ENCODE measurements at regions not wholly inside any gene's neighbourhood (a gene's known extent, or its start where the extent isn't known, plus 50 kb on each side); places are given as distances from the start of the nearest gene placed in this dataset.
A peak's percentile ranks its signal among the peaks of the same experiment; 100 is the strongest.

DNA sequence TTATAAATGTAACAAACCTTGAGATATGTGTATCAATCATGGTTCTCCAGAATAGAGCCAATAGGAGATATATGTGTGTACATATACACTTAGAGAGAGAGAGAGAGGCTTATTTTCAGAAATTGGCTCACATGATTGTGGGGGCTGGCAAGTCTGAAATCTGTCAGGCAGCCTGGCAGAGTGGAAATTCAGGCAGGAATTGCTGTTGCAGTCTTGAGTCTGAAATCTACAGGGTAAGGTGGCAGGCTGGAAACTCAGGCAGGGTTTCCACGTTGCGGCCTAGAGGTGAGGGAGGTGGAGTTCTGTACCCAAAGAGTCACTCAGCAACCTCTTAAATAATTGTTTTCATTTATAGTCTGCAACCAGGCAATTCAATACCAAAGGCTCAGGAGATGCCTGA is 218.4 kb downstream of the B3GLCT start:
- 96 to 100% methylated on average over 2 of the region's 2 CpGs for WGBS, 2 experiments (ENCODE audit: low coverage in 1 of 2, low lambda C conversion rate in 2 of 2, missing lambda C conversion rate in 2 of 2)
- Histone ChIP-seq H4K20me1 (ENCODE audit: insufficient read depth) (no peaks in the 10 kb centered on the region), H3K9ac (no peak overlapping the region), H3F3A (ENCODE audit: insufficient read depth) (no peaks in the 10 kb centered on the region), H3K79me2 (ENCODE audit: insufficient read depth) (no peaks in the 10 kb centered on the region), H3K9me3 (ENCODE audit: low read depth) (no peaks in the 10 kb centered on the region), H3K4me1 (ENCODE audit: insufficient read depth) (no peaks in the 10 kb centered on the region), H3K4me3 (no peak overlapping the region), H3K27me3 (replicated peaks; ENCODE audit: insufficient read depth) (0 out of 2 replicates have a peak, but pooled peaks cover 1% of the 10 kb centered on the region), H3K4me2 (ENCODE audit: unreplicated experiment) (no peak overlapping the region), H3K9me2 (ENCODE audit: insufficient read depth) (no peaks in the 10 kb centered on the region), H3K27ac (no peak overlapping the region), H2AFZ (no peak overlapping the region), H3K36me3 (ENCODE audit: low read depth) (no peaks in the 10 kb centered on the region)
- in situ Hi-C loops (cut with MboI): no loop called here
- no peak for DNase-seq
- no peak for TF ChIP-seq EZH2phosphoT487 (IDR thresholded peaks at IDR 0.05; ENCODE audit: insufficient read depth, low read depth)
- TF ChIP-seq EZH2 (IDR thresholded peaks at IDR 0.05; ENCODE audit: insufficient read depth, poor library complexity, severe bottlenecking): no peak

DNA sequence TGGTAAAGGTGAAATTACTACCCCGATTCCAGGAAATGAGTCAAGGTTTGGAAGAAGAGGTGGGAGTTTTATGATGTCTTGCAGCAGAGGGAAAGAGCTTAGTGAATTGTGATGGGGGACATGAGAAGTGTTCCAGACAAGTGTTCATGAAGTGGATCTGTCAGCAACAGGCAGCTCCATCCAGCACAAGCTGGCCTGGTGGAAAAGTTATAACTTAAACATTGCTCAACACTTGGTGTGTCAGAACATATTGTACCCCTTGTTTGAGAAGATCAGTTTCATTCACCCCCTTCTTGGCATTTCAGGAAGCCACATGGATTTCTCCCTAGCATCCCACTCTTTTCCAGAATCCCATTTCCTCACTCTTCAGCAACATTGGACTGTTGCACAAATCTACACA is 222.0 kb downstream of the B3GLCT start:
- no peak overlapping the region for H3K9ac ChIP-seq
- no peaks in the 10 kb centered on the region for H3K4me1 ChIP-seq (ENCODE audit: insufficient read depth)
- no peaks in the 10 kb centered on the region for H3K79me2 ChIP-seq (ENCODE audit: insufficient read depth)
- no peak for DNase-seq
- no peaks in the 10 kb centered on the region for H3K36me3 ChIP-seq (ENCODE audit: low read depth)
- H3K9me2 ChIP-seq (ENCODE audit: insufficient read depth): no peaks in the 10 kb centered on the region
- no peak for TF ChIP-seq EZH2phosphoT487 (IDR thresholded peaks at IDR 0.05; ENCODE audit: insufficient read depth, low read depth)
- no peak for TF ChIP-seq EZH2 (IDR thresholded peaks at IDR 0.05; ENCODE audit: insufficient read depth, poor library complexity, severe bottlenecking)
- no peak overlapping the region for H3K27ac ChIP-seq
- no peak overlapping the region for H3K4me3 ChIP-seq
- no peaks in the 10 kb centered on the region for H3K27me3 ChIP-seq (replicated peaks; ENCODE audit: insufficient read depth)
- H3F3A ChIP-seq (ENCODE audit: insufficient read depth): no peaks in the 10 kb centered on the region
- H4K20me1 ChIP-seq (ENCODE audit: insufficient read depth): no peaks in the 10 kb centered on the region
- no peaks in the 10 kb centered on the region for H3K9me3 ChIP-seq (ENCODE audit: low read depth)
- no peak overlapping the region for H2AFZ ChIP-seq
- in situ Hi-C loops (cut with MboI): loop anchor here (10.0 kb wide), 1 partner anchor 187 kb away; no protein-coding TSS in a partner anchor
- 60 to 67% methylated on average over 1 of the region's 1 CpG for WGBS, 2 experiments (ENCODE audit: low coverage in 1 of 2, low lambda C conversion rate in 2 of 2, missing lambda C conversion rate in 2 of 2)
- H3K4me2 ChIP-seq (ENCODE audit: unreplicated experiment): no peak overlapping the region

DNA sequence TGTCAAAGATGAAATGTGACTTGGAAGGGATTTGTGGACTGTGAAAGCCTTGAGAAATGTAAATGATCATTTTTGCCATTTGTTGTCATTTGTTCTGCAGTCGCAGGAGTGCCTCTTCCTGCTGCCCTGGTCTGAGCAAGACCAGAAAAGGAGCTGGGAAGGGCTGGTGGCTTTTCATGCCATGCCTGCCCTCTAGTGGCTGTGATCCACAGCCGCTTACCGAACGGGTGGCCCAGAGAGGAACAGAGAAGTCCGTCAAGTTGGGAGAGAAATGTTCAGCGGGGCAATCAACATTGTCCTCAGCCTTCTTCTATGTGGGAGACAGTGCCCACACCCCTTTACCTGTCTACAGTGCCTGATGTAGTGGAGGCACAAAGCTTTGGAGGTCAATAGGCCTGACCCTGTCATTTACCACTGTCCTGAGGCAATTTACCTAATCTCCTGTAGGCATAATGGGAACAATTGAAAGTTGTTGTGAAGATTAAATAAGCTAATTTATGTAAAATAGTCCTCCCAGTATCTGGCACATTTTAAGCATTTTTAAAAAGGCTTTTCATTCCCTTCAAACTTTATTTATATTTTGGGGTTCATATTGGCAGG is 224.5 kb downstream of the B3GLCT start:
- Histone ChIP-seq H3K36me3 (ENCODE audit: low read depth) (no peaks in the 10 kb centered on the region), H2AFZ (peak overlapping the region; percentile 54), H4K20me1 (ENCODE audit: insufficient read depth) (no peaks in the 10 kb centered on the region), H3K9me2 (ENCODE audit: insufficient read depth) (no peaks in the 10 kb centered on the region), H3K79me2 (ENCODE audit: insufficient read depth) (no peaks in the 10 kb centered on the region), H3F3A (ENCODE audit: insufficient read depth) (no peaks in the 10 kb centered on the region), H3K4me2 (ENCODE audit: unreplicated experiment) (peak overlapping the region; percentile 11), H3K4me3 (peak overlapping the region; percentile 7; the same call in 1 of the 2 replicates), H3K9ac (no peak overlapping the region), H3K27me3 (replicated peaks; ENCODE audit: insufficient read depth) (no peaks in the 10 kb centered on the region), H3K27ac (no peak overlapping the region), H3K4me1 (ENCODE audit: insufficient read depth) (no peaks in the 10 kb centered on the region), H3K9me3 (ENCODE audit: low read depth) (no peaks in the 10 kb centered on the region)
- in situ Hi-C loops (cut with MboI): loop anchor here (10.0 kb wide), 1 partner anchor 189 kb away; no protein-coding TSS in a partner anchor
- 7 to 8% methylated on average over 6 of the region's 6 CpGs for WGBS, 2 experiments (ENCODE audit: low coverage in 1 of 2, low lambda C conversion rate in 2 of 2, missing lambda C conversion rate in 2 of 2)
- TF ChIP-seq EZH2 (IDR thresholded peaks at IDR 0.05; ENCODE audit: insufficient read depth, poor library complexity, severe bottlenecking) (no peak), EZH2phosphoT487 (IDR thresholded peaks at IDR 0.05; ENCODE audit: insufficient read depth, low read depth) (no peak)
- peak; percentile 89 for DNase-seq

DNA sequence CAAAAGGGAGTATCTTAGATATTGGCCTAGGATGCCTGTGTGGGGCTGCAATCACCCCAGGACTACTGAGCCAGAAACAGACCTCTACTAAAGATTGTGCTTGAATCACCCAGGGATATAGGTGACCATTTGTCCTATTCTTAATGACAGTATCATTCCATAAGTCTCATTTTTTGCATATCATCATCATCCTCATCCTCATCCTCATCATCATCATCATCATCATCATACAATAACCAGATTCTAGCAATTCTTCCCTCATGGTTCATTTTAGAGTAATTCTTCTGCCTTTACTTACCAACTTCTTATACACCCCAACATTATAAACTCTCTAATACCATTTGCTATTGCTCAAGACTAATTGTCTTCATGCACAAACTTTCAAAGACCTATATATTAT is 226.6 kb downstream of the B3GLCT start:
- no peak overlapping the region for H2AFZ ChIP-seq
- H3K27me3 ChIP-seq (replicated peaks; ENCODE audit: insufficient read depth): no peaks in the 10 kb centered on the region
- no peaks in the 10 kb centered on the region for H3F3A ChIP-seq (ENCODE audit: insufficient read depth)
- H3K36me3 ChIP-seq (ENCODE audit: low read depth): no peaks in the 10 kb centered on the region
- in situ Hi-C loops (cut with MboI): loop anchor here (10.0 kb wide), 1 partner anchor 192 kb away; no protein-coding TSS in a partner anchor
- H3K9me3 ChIP-seq (ENCODE audit: low read depth): no peaks in the 10 kb centered on the region
- H3K27ac ChIP-seq: no peak overlapping the region
- H3K9me2 ChIP-seq (ENCODE audit: insufficient read depth): no peaks in the 10 kb centered on the region
- H3K4me2 ChIP-seq (ENCODE audit: unreplicated experiment): no peak overlapping the region
- no peak for TF ChIP-seq EZH2 (IDR thresholded peaks at IDR 0.05; ENCODE audit: insufficient read depth, poor library complexity, severe bottlenecking)
- TF ChIP-seq EZH2phosphoT487 (IDR thresholded peaks at IDR 0.05; ENCODE audit: insufficient read depth, low read depth): no peak
- DNase-seq: no peak
- no peaks in the 10 kb centered on the region for H4K20me1 ChIP-seq (ENCODE audit: insufficient read depth)
- H3K79me2 ChIP-seq (ENCODE audit: insufficient read depth): no peaks in the 10 kb centered on the region
- no peaks in the 10 kb centered on the region for H3K4me1 ChIP-seq (ENCODE audit: insufficient read depth)
- H3K9ac ChIP-seq: no peak overlapping the region
- no peak overlapping the region for H3K4me3 ChIP-seq

Measured in GM23248 (cell line).